Fibroblast of skin of abdomen (primary cell): ENCODE measurements at regions not wholly inside any gene's neighbourhood (a gene's known extent, or its start where the extent isn't known, plus 50 kb on each side); places are given as distances from the start of the nearest gene placed in this dataset.

ENCODE experiments used
- DNase-seq: peaks from one replicate; pipeline ENCODE4 v3.0.0-alpha.2; 2013

DNA sequence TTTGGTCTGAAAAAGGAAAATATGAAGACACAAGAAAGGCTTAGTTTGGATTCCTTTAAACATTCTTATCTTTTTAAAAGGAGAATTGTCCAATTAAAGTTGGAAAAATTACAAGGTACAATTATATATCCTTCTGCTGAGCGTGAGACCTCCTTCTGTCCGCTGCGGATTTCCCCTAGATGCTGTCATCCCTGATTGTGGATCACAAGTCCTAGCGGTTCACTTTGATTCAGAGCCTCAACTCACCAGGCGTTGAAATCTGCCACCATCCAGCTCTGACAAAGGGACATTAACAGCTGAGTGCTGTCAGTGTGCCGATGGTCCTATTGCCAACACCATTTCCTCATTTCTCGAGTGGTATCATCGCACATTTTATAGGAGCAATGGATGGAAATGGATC is 73.1 kb upstream of the PTER start:
- DNase-seq = no peak

DNA sequence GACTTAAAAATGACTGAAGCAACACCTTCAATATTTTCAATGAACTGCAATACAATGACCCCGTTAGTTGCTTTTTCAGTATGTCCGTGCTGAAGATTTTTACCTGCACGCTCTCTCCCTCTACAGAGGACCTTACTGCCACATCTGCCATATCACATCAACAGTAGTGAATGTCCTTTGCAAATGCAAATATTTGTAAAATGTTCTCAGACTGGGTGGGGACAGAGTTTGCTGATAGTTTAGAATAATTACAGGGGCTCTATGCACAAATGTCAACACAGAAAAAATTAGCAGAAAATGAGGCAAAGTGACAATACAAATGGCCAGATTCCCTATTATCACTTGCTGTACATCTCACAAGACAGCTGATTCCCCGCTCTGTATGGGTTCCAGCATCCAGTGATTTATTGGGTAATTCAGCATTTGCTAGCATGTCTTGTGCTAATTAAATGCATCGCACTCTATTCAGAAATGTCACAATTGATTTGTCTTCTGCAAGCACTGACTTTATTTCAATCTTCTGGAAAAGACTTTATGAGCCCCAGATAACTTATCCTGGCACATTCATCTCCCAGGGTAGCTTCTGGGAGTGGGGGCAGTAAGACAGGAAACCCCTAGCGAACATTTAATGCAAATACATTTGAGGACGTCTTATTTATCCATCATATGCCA is 69.1 kb upstream of the PTER start:
- DNase-seq = no peak

DNA sequence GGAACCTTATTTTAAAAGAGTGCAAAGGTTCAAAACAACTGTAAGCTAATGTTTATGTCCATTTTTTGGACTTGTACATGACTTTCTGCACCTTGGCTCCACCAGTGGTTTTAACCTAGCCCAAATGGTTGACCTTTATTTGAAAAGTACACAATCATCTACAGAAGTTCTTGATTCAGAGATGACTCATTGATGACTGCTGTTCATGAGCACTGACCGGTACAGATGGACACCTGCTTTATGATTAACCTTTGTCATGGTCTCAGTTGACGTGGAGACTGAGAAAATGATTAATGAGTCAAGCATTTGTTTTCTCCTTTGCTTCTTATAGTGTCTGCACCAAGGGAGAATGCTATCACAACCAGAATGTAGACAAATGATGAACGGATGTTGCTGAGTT is 55.7 kb upstream of the PTER start:
- no peak for DNase-seq

DNA sequence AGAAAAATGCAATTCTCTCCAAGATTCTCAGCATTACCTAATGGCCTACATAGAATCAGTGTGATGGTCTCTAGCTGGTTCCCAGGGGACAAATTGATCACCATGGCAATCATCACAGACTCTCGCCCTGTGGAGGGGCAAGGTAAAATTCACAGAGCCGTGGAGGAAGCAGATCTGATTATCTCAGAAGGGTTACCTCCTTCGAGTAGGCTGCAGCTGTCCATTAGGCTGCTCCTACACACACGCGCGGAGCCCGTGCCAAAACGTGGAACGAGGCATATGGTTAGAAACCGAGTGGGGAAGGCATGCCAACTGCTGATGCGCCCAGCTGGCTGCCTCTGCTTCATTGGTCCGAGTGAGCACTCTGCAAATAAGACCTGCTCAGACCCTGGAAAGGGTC is 52.8 kb upstream of the PTER start:
- no peak for DNase-seq

DNA sequence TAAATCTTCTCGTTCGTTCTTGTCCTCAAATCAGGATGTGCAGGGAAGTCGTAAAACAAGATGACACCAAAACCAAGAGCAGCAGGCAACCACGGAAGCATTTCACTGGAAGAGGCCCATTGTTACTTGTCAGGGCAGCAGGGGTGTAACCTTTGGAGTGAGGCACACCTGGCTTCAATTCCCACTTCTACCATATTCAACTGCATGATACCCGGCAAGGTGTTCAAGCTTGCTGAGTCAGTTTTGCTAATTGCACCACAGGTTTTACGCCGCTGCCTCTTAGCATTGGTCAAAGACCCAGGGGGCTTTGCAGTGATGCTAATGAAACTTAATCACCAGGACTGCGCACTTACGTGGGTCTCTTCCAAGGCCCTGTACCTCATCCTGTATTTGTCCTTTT is 50.0 kb upstream of the PTER start:
- DNase-seq = no peak
